Astrocyte (in vitro differentiated cells and primary cell): ENCODE measurements at regions not wholly inside any gene's neighbourhood (a gene's known extent, or its start where the extent isn't known, plus 50 kb on each side); places are given as distances from the start of the nearest gene placed in this dataset.

Experiments
- EZH2 ChIP-seq: IDR thresholded peaks from 2 replicates; pipeline ENCODE4 v1.6.1; 2012; ENCODE audit warnings: mild to moderate bottlenecking, low read length, inconsistent platforms; ENCODE audit not compliant: insufficient read depth
- TF ChIP-seq, protein P1 (sequence below): IDR thresholded peaks from 2 replicates; pipeline ENCODE4 v1.5.1; 2011; ENCODE audit warnings: low read depth, mild to moderate bottlenecking, inconsistent platforms, low read length, moderate library complexity; ENCODE audit not compliant: insufficient read depth

GRCh38 chr1:109844609-109845008, 66.0 kb upstream of the CSF1 start:
- TF ChIP-seq, protein P1, sequence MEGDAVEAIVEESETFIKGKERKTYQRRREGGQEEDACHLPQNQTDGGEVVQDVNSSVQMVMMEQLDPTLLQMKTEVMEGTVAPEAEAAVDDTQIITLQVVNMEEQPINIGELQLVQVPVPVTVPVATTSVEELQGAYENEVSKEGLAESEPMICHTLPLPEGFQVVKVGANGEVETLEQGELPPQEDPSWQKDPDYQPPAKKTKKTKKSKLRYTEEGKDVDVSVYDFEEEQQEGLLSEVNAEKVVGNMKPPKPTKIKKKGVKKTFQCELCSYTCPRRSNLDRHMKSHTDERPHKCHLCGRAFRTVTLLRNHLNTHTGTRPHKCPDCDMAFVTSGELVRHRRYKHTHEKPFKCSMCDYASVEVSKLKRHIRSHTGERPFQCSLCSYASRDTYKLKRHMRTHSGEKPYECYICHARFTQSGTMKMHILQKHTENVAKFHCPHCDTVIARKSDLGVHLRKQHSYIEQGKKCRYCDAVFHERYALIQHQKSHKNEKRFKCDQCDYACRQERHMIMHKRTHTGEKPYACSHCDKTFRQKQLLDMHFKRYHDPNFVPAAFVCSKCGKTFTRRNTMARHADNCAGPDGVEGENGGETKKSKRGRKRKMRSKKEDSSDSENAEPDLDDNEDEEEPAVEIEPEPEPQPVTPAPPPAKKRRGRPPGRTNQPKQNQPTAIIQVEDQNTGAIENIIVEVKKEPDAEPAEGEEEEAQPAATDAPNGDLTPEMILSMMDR = no peak
- TF ChIP-seq EZH2 = no peak
